ENCODE measurements at regions not wholly inside any gene's neighbourhood (a gene's known extent, or its start where the extent isn't known, plus 50 kb on each side); places are given as distances from the start of the nearest gene placed in this dataset.
A peak's percentile ranks its signal among the peaks of the same experiment; 100 is the strongest.

GRCh38 chr4:177505171-177505615 is 63.0 kb upstream of the AGA start:
- H2AFZ ChIP-seq (ENCODE audit: control insufficient read depth, low read depth, low read length), result no peak overlapping the region
- H3K9me3 ChIP-seq (replicated peaks; ENCODE audit: control insufficient read depth, insufficient read depth, low read length), result no peaks in the 10 kb centered on the region
- in situ Hi-C loops (cut with MboI), result no loop called here

More at GRCh38 chr4:177505171-177505615, 63.0 kb upstream of the AGA start:
- no peaks in the 10 kb centered on the region for H3K27me3 ChIP-seq (replicated peaks in 1 of 2; ENCODE audit: control insufficient read depth in 2 of 2, insufficient read depth in 2 of 2, low read length in 1 of 2)
- ChIA-PET POLR2A (no interaction called here), RAD21 (ENCODE audit: unreplicated experiment) (no interaction called here), CTCF (interaction anchor here (0.7 to 1.0 kb wide), 4 partner anchors 10 to 349 kb away, joined by 3 to 4 read pairs (median 3); no protein-coding TSS in a partner anchor), SMC1A (ENCODE audit: uncharacterized antibody, unreplicated experiment) (no interaction called here)
- FAIRE-seq (no peak), ATAC-seq (peak; percentile 42; the same call in 1 of the 3 replicates), DNase-seq (ENCODE audit: low read depth, low spot score) (no peak)
- intact Hi-C loops (cut with micrococcal nuclease; ENCODE audit: unreplicated experiment), result no loop called here
- WGBS (ENCODE audit: insufficient coverage, insufficient replicate concordance, low lambda C conversion rate, missing lambda C conversion rate), result 72% methylated on average over 9 of the region's 9 CpGs
- no peaks in the 10 kb centered on the region for H4K20me1 ChIP-seq (ENCODE audit: control insufficient read depth, insufficient read depth)
- no peaks in the 10 kb centered on the region for H3K79me2 ChIP-seq (ENCODE audit: control insufficient read depth, insufficient read depth, low read length)
- no peak for TF ChIP-seq IRF5 (IDR thresholded peaks at IDR 0.05; ENCODE audit: borderline replicate concordance)
- no peak for TF ChIP-seq RBBP5 (conservative IDR thresholded peaks at IDR 0.05)
- no peak for TF ChIP-seq DPF2 (IDR thresholded peaks at IDR 0.05)
- no peak for TF ChIP-seq CEBPZ (IDR thresholded peaks at IDR 0.05; ENCODE audit: low read depth, low read length)
- TF ChIP-seq HDAC2 (IDR thresholded peaks at IDR 0.05), result no peak
- TF ChIP-seq EGR1 (IDR thresholded peaks at IDR 0.05; ENCODE audit: borderline replicate concordance in 1 of 2, low read depth in 2 of 2, low read length in 2 of 2), result no peak
- TF ChIP-seq ZNF217 (IDR thresholded peaks at IDR 0.05), result no peak
- no peak for TF ChIP-seq RCOR1 (conservative IDR thresholded peaks at IDR 0.05; ENCODE audit: low read depth, low read length)
- TF ChIP-seq MEF2A (IDR thresholded peaks at IDR 0.05; ENCODE audit: insufficient read depth, low read depth, low read length), result no peak
- no peak for TF ChIP-seq ZBTB11 (CRISPR knock-in tag; IDR thresholded peaks at IDR 0.05)
- TF ChIP-seq ELK1 (IDR thresholded peaks at IDR 0.05; ENCODE audit: low read depth, low read length), result no peak
- TF ChIP-seq BCL11A (IDR thresholded peaks at IDR 0.05; ENCODE audit: low read depth, low read length), result no peak
- TF ChIP-seq ZBED1 (IDR thresholded peaks at IDR 0.05; ENCODE audit: borderline replicate concordance), result no peak
- H3K36me3 ChIP-seq (ENCODE audit: control insufficient read depth in 2 of 2, insufficient read depth in 2 of 2, low read length in 1 of 2), result no peaks in the 10 kb centered on the region
- H3K9ac ChIP-seq (ENCODE audit: control insufficient read depth, insufficient read depth, low read length), result no peak overlapping the region
- no peak overlapping the region for H3K4me2 ChIP-seq (ENCODE audit: control insufficient read depth, insufficient read depth)
- no peak overlapping the region for H3K4me3 ChIP-seq
- no TSS peak for BruUV-seq (replicated peaks)
- H3K27ac ChIP-seq (ENCODE audit: control insufficient read depth, insufficient read depth), result no peak overlapping the region
- H3K4me1 ChIP-seq (ENCODE audit: control insufficient read depth, insufficient read depth, low read length), result no peaks in the 10 kb centered on the region

Measured in GM12878 (cell line).